Lung microvascular endothelial cell (primary cell): ENCODE measurements at regions not wholly inside any gene's neighbourhood (a gene's known extent, or its start where the extent isn't known, plus 50 kb on each side); places are given as distances from the start of the nearest gene placed in this dataset.
"Not testable (repeated sequence)": the region's sequence is repeated elsewhere in the genome, so short reads cannot be mapped to it uniquely, and the experiment has no call there.

Source experiments
- DNase-seq, 2 donors: peaks; one replicate each; pipeline versions ENCODE4 v3.0.0 to v3.0.0-alpha.2; 2010; ENCODE audit warnings: low read depth in 2 of 2

DNA sequence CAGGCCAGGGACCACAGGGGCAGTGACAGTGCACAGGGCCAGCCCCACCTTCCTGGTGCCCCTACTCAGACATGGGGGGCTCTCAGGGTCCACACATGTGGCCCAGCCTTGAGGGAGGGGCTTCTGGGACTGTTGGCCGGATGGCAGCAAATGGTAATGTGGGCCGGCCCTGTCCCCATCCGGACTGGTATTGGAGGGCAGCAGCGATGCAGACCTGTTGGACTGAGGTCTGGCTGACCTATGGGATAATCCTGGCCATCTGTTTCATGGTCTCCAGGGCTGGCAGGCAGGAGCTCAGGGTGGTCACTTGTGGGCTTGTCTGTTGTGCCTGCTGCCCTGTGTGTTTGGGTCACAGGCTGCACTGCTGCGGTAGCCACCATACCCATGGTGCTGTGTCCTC is 387.5 kb downstream of the TMEM121 start:
- DNase-seq: no peak

DNA sequence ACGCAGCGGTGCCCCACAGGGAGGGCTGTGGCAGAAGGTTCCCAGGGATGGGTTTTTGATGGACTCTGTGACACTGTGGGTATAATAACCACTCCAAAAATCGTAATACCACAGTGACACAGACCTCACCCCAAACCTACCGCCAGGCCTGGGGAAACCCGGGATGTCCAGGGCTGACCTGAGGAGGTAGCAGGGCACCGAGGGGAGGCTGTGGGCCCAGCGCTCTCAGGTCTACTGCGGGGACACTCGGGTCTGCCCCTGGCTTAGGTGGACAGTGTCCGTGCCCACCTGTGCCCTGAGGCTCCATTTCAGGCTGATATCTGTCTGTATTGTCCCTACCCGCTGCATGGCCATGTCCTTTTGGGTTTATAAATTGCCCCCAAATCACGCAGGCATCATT is 387.9 kb downstream of the TMEM121 start:
- not testable (repeated sequence) for DNase-seq

DNA sequence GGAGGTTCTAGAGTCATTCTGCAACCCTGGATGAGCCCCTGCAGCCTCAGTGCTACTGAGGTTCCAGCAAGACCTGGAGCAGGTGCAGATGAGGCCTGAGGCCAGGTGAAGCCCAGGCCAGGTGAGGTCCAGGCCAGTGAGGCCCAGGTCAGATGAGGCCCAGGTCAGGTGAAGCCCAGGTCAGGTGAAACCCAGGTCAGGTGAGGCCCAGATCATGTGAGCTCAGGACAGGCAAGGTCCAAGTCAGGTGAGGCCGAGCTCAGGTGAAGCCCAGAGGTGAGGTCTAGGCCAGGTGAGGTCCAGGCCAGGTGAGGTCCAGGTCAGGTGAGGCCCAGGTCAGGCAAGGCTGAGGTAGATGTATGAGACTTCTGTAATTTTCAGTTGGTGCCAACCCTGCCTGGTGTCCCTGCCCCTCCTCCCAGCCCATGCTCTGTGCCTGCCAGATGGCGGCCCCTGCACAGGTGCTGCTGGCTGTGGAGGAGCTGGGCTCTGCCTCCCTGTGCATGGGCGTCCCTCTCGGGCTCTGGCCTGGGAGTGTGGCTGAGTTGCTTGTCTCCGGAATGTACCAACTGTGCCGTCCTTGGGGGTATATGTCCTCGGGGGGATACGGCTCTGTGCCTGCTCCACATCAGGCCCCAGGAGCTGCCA is 388.5 kb downstream of the TMEM121 start:
- DNase-seq: no peak

DNA sequence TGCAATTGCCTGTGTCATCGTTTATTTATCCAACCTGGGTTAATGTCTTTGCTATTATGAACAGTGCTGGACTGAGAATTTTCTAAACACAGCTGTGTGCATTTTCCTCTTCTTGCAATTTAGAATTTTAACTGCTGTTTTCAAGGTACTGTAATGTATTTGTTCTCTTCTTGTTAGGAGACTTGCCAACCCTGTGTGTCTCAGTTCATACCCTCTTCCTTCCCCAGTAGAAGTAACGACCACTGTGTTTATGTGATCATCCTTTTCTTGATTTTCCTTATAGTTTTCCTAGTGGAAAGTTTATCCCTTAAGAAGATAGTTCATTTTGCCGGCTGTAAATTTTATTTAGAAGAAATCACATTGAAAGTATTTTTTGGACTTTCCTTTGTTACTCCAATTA is 389.2 kb downstream of the TMEM121 start:
- not testable (repeated sequence) for DNase-seq

DNA sequence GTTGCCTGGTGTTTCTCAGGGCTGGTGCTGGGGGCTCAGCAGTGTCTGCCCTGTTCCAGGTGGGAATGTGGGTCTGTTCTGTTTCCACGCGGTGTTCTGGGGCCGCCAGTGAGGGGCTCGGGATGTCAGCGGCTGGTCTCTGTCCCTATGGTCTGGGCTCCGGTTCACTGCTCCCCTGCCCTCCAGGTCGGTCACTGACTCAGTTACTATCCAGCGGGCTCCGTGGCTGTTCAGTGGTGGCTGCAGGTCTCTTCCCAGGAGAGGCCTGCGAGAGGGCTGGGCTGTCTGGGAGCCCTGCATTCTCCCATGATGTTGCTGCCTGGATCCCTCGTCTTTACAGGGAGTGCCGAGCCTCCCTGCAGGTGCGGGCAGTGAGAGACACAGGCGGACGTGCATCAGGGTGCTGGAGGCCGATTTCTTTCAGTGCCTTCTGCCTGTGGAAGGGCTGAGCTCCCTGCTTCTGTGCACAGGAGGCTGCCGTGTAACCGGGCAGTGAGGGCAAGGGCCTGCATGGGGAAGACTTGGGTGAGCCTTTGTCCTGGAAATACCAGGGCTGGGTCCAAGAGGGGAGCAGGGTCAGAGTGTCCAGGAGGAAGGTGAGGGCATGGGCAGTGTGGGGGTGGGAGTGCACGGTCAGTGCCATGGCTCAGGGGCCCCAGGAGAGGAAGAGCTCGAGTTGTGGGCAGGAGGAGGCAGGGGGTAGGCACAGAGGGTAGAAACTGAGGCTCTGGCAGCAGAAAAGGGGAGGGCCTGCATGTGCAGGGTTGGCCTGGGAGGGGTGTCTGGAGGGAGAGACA is 391.0 kb downstream of the TMEM121 start:
- not testable (repeated sequence) for DNase-seq

DNA sequence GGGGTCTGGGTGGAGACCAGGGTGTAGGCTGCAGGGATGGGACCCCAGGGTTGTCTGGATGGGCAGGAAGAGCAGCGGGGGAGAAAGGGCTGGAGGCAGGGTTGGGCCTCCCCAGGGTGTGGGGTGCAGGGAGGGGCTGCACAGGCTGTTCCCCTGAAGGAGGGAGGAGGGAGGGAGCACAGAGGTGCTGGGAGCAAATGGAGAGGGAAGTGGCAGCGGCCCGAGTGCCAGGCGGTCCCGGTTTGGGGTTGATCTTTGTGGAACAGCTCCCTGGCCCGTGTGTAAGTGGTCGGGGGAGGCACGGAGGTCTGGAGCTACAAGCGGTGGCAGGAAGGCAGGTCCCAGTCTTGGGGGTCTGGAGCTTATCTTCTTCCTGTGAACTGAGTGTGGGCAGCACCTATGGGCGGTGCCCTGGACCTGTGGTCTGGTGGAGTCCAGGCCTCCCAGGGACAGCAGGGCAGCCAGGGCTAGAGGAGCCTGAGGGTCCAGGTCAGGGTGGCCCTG is 391.6 kb downstream of the TMEM121 start:
- DNase-seq: no peak

DNA sequence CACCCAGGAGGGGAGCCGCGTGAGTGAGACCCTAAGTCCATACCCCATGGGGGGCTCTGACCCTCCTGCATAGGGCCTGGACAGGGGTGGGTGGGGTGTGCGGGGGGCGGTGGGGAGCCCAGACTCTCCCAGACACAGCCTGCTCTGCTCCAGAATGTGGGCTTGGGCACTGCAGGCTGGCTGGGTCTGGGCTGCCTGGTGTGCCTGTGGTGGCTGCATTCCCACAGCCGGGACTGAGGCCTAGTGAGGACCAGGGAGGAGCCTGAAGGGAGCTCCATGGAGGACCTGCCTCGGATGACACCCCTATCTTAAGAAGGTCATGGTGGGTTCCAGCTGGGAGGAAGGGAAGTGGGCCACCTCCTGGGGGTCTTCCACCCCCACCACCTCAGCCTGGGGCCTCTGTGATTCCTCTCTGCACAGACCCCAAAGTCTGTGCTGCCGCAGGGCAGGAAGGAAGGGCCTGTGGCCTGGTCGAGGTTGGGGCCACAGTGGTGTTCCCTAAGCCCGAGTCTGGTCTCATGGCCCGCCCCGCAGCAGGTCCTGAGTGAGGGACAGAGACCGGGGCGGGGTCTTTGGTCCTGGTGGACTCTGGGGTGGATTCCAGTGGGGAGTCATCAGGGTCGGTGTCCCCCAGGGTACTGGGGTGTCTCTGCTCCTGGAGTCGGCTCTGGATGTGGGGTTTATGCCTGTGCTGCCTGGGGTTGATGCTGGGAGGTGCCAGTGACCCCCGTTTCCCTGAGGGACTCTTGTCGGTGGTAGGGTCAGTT is 392.3 kb downstream of the TMEM121 start:
- no peak for DNase-seq

DNA sequence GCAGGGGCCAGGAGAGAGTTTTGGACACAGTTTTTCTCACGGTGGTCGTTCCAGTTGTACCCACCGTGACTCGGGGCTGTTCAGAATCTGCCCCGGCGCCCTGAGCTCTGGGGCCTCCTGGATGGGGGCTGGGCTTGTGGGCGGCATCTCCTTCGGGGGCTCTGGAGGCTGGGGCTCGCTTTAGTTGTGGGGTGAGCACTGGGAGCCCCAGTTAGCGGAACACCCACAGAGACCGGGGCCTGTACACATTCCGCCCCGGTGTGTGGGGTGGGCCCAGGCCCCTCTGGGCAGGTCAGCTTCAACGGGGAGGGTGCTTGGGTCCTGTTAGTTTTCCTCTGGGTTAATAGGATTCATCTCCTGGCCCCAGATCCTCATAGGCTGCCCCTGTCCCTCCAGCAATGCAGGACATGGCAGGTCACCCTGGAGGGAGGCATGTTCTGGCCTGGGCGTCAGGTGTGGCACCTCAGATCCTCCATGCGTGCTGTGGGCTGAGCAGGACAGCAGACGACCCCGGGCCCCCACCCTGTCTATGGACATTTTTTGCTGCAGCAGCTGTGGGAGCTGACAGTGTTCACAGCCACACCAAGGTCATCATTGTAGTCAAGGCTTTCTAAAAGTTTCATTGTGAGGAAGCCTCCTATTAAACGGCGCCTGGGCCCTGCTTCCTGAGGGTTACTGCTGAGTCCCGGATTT is 393.2 kb downstream of the TMEM121 start:
- DNase-seq: no peak

DNA sequence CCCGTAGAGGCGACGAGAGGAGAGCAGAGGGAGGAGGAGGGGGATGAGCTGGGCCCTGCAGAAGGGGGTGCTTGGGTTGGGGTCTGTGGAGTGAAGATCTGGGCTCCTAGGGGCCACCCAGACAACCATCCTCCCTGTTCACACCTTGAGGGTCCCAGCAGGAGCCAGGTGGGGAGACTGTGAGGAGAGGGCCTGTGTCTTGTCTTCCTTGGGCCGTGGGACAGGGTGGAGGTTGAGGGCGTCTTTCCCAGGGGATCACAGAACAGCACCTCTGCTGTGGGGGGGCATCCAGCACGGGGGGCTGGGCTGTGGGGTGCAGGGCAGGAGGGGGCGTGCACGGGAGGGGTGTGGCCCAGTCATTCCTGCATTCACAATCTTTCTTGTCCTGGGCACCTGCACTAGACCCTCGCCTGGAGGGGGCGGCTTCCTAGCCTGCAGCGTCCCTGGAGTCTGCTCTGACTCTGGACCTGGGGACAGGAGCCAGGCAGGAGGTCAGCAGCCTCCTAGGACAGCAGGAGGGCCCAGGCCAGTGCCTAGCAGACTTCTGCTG is 393.8 kb downstream of the TMEM121 start:
- not testable (repeated sequence) for DNase-seq

DNA sequence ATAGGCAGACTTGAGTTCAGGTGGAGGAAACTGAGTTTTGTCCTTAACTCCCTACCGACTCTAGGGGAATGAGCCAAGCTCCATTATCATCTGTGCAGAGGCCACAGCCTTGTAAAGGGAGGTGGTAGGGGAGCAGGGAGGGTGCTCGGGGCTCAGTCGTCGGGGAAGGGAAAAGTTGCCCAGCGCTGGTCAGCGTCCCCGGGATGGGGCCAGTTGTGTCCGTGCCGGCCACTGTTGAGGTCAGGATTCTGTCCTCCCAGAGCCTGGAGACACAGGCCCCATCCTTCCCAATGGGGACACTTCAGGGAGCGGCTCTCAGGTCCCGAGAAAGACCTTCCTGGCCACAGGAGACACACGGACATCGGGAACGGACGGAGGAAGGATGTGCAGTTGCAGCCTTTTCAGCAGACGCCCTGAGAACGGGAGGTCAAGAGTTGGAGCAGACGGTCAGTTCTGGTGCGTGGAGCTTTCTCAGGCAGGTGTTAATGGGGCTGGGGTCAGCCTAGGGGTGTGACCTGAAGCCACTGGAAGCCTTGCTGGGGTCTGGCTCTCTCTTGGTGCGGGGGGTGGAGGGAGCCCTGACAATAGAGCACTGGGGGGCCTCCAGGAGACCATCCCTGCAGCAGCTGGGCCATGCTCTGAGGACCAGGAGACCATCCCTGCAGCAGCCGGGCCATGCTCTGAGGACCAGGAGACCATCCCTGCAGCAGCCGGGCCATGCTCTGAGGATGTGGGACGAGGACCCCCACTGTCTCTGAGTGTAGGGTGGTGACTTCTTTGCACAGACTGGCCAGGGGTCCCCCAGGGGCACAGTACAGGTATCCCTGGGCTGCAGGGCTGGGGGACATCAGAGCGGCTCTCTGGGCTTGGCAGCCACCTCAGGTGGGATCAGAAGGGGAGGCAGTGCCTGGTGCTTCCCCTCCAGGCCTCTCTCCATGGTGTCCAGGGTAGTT is 394.7 kb downstream of the TMEM121 start:
- DNase-seq: not testable (repeated sequence)

DNA sequence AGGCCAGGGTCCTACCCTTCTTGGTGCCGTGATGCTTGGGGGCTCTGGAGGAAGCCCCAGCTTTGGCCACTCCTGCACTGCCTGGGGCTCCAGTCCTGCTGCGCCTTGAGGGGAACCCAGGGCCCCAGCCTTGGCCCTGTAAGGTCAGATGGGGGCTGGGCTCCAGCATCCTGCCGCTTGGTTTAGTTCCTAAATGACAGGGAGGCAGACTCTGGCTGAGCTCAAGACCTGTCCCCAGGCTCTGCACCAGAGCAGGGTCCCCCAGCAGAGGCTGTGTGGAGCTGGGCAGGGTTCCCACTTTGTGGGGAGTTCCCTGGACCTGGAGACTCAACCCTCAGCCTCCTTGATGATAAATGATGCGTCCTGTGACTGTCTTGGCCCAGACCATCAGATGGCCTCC is 395.4 kb downstream of the TMEM121 start:
- DNase-seq: not testable (repeated sequence)

DNA sequence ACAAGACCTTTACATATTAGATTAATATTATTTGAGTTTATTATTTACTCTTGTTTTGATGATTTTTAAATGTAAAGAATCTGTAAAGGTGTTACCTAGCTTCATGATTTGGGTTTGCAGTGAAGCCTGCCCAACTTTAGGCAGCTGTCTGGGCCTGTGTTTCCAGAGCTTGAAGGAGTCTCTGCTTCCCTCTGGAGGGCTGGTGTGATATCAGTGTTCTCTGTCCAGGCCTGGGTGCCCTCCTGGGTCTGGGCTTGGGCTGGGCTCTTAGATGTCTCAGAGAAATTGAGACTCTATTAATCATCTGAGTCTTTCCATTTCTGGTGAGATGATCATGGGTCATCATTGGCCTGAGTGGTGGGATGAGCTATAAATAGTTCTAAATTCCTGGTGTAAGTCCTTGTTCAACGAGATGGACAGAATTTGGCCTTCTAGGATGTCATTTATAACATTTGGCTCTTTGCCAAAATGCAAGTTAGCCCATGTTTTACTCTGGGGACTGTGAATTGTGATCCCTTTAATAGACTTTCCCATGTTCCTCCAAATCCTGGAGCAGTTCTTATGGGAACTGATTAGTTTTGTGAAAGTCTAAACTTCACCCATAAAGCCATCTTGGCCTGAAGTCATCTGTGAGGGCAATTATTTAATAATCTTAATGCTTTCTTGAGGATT is 397.3 kb downstream of the TMEM121 start:
- DNase-seq: not testable (repeated sequence)

DNA sequence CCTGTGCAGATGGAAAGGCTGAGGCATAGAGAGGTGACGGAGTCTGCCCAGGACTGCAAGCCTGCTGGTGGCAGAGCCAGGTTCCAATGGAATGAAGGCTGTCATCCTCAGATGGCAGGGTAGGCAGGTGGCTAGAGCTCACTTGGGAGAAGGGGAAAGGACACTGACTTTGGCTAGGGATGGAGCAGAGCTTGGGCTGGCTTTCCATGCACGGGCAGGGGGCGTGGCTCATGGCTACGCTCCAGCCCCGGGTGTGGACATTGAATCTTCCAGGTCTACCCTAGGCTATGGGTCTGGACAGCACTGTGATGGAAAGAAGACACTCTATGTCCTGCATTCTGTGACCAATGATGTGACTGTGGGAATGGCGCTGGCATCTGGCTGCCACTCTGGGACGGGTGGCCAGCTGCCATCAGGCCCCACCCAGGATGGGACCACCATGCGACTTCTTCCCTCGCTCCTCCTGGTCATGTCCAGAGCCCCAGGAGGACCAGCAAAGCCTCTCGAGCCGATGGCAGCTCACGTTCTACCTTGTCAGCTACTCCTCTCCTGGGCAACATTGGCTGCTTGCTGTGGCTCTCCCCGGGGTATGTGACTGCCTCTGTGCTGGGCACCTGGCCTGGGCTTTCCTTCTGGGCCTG is 398.7 kb downstream of the TMEM121 start:
- no peak for DNase-seq

DNA sequence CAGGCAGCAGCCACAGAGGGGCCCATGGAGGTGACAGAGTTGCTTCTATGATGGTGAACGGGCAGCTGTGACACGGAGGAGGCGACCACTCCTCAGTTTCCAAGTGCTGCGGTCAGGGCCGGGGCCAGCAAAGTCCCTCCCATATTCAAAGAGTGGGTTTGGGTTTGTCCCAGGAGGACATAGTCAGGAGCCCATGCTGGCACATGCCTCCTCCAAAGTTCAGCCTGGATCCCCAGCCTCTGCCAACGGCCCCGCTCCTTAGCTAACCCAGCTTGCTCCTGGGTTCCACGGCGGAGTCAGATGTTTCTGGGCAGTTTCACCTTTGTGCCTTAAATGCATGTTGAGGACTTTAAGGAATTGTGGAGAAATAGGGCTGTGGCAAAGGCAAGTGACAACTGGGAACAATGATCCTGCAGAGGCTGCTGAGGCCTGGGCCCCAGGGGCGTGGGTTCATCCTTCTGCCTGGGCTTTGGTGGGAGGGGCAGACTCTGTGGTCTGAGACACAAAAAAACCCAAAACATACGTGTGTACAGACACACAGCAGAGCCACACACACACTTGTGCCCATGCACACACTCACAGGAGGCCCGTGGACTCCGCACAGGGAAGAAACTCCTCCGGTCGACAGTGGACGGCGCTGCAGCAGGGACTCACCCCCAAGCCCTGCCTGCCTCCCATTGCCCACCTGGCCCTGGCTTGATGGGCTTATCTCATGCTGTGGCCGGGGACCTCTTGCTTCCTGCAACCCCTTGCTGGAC is 399.4 kb downstream of the TMEM121 start:
- DNase-seq: no peak

DNA sequence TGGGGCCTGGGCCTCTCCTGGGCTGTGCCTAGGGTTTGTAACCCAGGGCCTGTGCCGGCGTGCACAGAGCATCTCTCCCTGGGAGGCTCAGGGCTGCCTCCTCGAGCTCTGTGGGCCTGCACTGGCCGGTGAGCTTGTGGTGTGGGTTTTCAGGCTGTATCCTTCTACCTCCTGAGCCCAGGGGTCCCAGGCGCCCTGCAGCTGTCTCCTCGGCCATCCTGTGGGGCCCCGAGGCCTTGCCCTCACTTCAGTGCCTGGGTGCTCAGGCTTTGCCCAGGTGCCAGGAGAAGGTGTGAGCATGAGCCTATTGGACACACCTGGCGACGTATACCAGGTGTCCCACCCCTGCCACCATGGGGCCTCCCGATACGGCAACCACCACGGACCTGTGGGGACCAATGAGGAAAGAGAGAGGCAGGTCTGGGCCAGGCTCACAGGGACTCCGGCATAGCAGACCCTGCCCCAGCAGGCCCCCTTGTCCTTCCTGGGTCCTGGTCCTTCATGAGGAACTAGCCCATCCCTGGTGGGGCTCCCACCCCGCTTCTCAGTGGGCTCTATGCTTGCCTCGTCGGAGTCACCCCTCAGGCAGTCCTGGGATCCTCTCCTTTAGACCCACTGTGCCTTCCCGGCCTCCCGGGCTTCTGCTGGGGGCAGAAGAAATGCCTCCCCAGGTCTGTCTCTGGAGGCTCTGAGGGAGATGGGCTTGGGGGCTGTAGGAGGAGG is 400.2 kb downstream of the TMEM121 start:
- no peak for DNase-seq

DNA sequence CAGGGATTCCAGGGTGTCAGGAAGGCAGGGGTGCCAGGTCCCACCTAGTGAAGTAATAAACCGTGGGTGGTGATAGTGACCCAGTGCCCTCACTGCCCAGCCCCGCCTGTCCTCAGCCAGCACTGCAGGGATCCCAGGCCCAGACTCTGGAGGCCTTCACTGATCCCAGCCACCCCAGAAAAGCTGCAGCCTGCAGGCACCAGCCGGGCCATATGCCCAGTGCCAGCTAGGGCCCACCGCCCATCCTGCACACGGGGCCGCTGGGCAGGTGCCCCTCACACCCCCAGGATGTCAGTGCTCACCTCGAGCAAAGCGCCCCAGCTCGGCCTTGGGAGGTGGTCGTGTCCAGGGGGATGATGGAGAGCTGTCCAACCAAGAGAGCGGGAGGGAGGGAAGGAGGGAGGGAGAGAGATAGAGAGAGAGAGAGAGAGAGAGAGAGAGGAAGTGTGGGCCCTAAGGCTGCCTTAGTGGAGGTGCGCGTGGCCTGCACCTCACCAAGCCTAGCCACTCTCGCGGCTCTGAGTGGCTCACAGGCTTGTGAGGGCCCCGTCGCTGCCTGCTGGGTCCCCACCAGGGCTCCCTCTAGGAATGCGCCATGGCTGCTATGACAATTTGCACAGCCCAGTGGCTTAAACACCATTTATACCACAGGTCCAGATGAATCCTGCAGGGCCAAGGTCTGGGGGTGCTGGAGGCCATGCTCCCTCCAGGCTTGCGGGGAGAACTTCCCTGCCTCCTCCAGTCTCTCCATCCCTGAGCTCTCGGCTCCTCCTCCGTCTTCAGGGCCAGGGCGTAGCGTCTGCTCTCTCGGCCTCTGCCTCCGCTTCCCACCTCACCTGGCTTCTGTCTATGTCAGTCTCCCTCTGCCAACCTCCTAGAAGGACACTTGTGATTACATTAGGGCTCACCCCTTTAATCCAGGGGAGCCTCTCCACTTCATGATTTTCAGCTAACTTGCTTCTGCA is 401.0 kb downstream of the TMEM121 start:
- no peak for DNase-seq
